IMR-90 (cell line): ENCODE measurements at regions not wholly inside any gene's neighbourhood (a gene's known extent, or its start where the extent isn't known, plus 50 kb on each side); places are given as distances from the start of the nearest gene placed in this dataset.

ENCODE experiments used
- ATAC-seq: fragments of 200-7000 bp; cut with Tn5 transposase; 2 replicates; pipeline ENCODE4 v1.9.1; 2020; ENCODE audit warnings: low read depth, mild to moderate bottlenecking, moderate library complexity
- BruUV-seq: library from RNA; stranded (reverse); fragments of 400-500 nt; replicated peaks from 2 replicates; lab custom pipeline; 2021; lab: Mats Ljungman, UMichigan
- CTCF ChIA-PET: fragments of 300-600 bp; formaldehyde crosslinking; extraction: SDS; loops from one replicate; lab custom pipeline; 2021; ENCODE audit warnings: antibody characterized with exemption; lab: Yijun Ruan, JAX
- POLR2A ChIA-PET: fragments of 300-600 bp; sonication (Branson Sonifier 250); formaldehyde crosslinking; loops from one replicate; lab custom pipeline; 2022; ENCODE audit warnings: antibody characterized with exemption; ENCODE audit not compliant: unreplicated experiment; lab: Charles Lee
- DNase-seq: peaks from one replicate; pipeline ENCODE4 v3.0.0; 2013
- H2AFZ ChIP-seq: replicated peaks from 2 replicates; pipeline ENCODE3; 2013; ENCODE audit warnings: low read length, mild to moderate bottlenecking; ENCODE audit not compliant: poor library complexity
- H2AK5ac ChIP-seq: 2 replicates; pipeline ENCODE4 v1.6.1; 2013; ENCODE audit warnings: low read depth, low read length, inconsistent platforms
- H2AK9ac ChIP-seq: replicated peaks from 2 replicates; pipeline ENCODE3; 2013; ENCODE audit warnings: mild to moderate bottlenecking, low read depth, low read length, moderate library complexity; ENCODE audit not compliant: poor library complexity
- H2BK120ac ChIP-seq: 2 replicates; pipeline ENCODE4 v1.6.1; 2013; ENCODE audit warnings: low read depth, low read length, inconsistent platforms
- H2BK15ac ChIP-seq: 3 replicates; pipeline ENCODE4 v1.6.1; 2013; ENCODE audit warnings: low read depth, low read length, inconsistent platforms
- H2BK20ac ChIP-seq: 2 replicates; pipeline ENCODE4 v1.6.1; 2013; ENCODE audit warnings: low read depth, mild to moderate bottlenecking, inconsistent platforms, low read length, moderate library complexity
- H2BK5ac ChIP-seq: 2 replicates; pipeline ENCODE4 v1.6.1; 2013; ENCODE audit warnings: mild to moderate bottlenecking, low read depth, low read length, inconsistent platforms; ENCODE audit not compliant: poor library complexity, severe bottlenecking
- H3K14ac ChIP-seq: replicated peaks from 2 replicates; pipeline ENCODE4 v1.6.1; 2013; ENCODE audit warnings: low read depth, low read length, inconsistent platforms
- H3K18ac ChIP-seq: 2 replicates; pipeline ENCODE4 v1.6.1; 2013; ENCODE audit warnings: low read depth, low read length, control low read depth
- H3K23ac ChIP-seq: 2 replicates; pipeline ENCODE4 v1.6.1; 2013; ENCODE audit warnings: low read depth, low read length, inconsistent platforms
- H3K27ac ChIP-seq: 2 replicates; pipeline ENCODE4 v1.5.1; 2013; ENCODE audit warnings: mild to moderate bottlenecking, control low read depth, low read length; ENCODE audit not compliant: insufficient read depth
- H3K27me3 ChIP-seq: 2 replicates; pipeline ENCODE4 v1.6.1; 2013; ENCODE audit warnings: low read length; ENCODE audit not compliant: control insufficient read depth, insufficient read depth
- H3K36me3 ChIP-seq: 2 replicates; pipeline ENCODE4 v1.6.1; 2013; ENCODE audit warnings: low read length, mixed read lengths; ENCODE audit not compliant: control insufficient read depth, insufficient read depth
- H3K4ac ChIP-seq: 2 replicates; pipeline ENCODE4 v1.6.1; 2013; ENCODE audit warnings: low read depth, low read length, inconsistent platforms
- H3K4me1 ChIP-seq: 2 replicates; pipeline ENCODE4 v1.6.1; 2013; ENCODE audit warnings: low read length, mixed read lengths; ENCODE audit not compliant: control insufficient read depth, insufficient read depth
- H3K4me2 ChIP-seq: 2 replicates; pipeline ENCODE4 v1.6.1; 2013; ENCODE audit warnings: low read depth, mild to moderate bottlenecking, control low read depth, low read length, moderate library complexity
- H3K4me3 ChIP-seq: 2 replicates; pipeline ENCODE4 v1.5.1; 2013; ENCODE audit warnings: low read depth, mild to moderate bottlenecking, control low read depth, low read length, moderate library complexity; ENCODE audit not compliant: insufficient read depth
- H3K56ac ChIP-seq: 2 replicates; pipeline ENCODE4 v1.6.1; 2013; ENCODE audit warnings: low read length, inconsistent platforms; ENCODE audit not compliant: insufficient read depth; ENCODE audit errors: extremely low read depth
- H3K79me1 ChIP-seq, 2 experiments: 2 replicates each; pipeline ENCODE4 v1.6.1; 2013; ENCODE audit warnings: low read length in 2 of 2, inconsistent platforms in 1 of 2, low read depth in 1 of 2
- H3K9ac ChIP-seq: 2 replicates; pipeline ENCODE4 v1.6.1; 2013; ENCODE audit warnings: low read depth, low read length, control low read depth
- H3K9me1 ChIP-seq: 2 replicates; pipeline ENCODE4 v1.6.1; 2013; ENCODE audit warnings: low read length, inconsistent platforms; ENCODE audit not compliant: insufficient read depth
- H3K9me3 ChIP-seq: 2 replicates; pipeline ENCODE4 v1.6.1; 2013; ENCODE audit warnings: low read length; ENCODE audit not compliant: control insufficient read depth, insufficient read depth
- H4K20me1 ChIP-seq: 2 replicates; pipeline ENCODE4 v1.6.1; 2013; ENCODE audit warnings: low read length, inconsistent platforms; ENCODE audit not compliant: insufficient read depth
- H4K5ac ChIP-seq: 2 replicates; pipeline ENCODE4 v1.6.1; 2013; ENCODE audit warnings: mild to moderate bottlenecking, low read depth, low read length, control low read depth
- H4K8ac ChIP-seq, 2 experiments: 2 replicates each; pipeline ENCODE4 v1.6.1; 2013; ENCODE audit warnings: low read depth in 2 of 2, low read length in 2 of 2, control low read depth in 1 of 2, inconsistent platforms in 1 of 2
- H4K91ac ChIP-seq: 2 replicates; pipeline ENCODE4 v1.6.1; 2013; ENCODE audit warnings: low read depth, low read length, inconsistent platforms; ENCODE audit not compliant: insufficient read depth
- BHLHE40 ChIP-seq: fragments of 150-350 bp; IDR thresholded peaks from 2 replicates; pipeline ENCODE4 v1.6.1; 2016; ENCODE audit warnings: mild to moderate bottlenecking, low read depth, low read length
- CEBPB ChIP-seq: IDR thresholded peaks from 2 replicates; pipeline ENCODE4 v1.6.1; 2012; ENCODE audit warnings: low read depth, low read length, improper control_type of control experiment
- CHD1 ChIP-seq: IDR thresholded peaks from 2 replicates; pipeline ENCODE4 v1.6.1; 2012; ENCODE audit warnings: low read depth, low read length, improper control_type of control experiment
- CTCF ChIP-seq: conservative IDR thresholded peaks from 2 replicates; pipeline ENCODE4 v1.5.1; 2012; ENCODE audit warnings: mild to moderate bottlenecking, low read depth, low read length, improper control_type of control experiment
- ELK1 ChIP-seq: fragments of 150-350 bp; IDR thresholded peaks from 2 replicates; pipeline ENCODE4 v1.6.1; 2016; ENCODE audit warnings: low read depth, mild to moderate bottlenecking, low read length, moderate library complexity, borderline replicate concordance
- FOS ChIP-seq: fragments of 150-350 bp; IDR thresholded peaks from 2 replicates; pipeline ENCODE4 v1.6.1; 2016; ENCODE audit warnings: low read depth, low read length
- MAFK ChIP-seq: IDR thresholded peaks from 2 replicates; pipeline ENCODE4 v1.6.1; 2012; ENCODE audit warnings: low read depth, low read length, improper control_type of control experiment
- MAZ ChIP-seq: IDR thresholded peaks from 2 replicates; pipeline ENCODE4 v1.6.1; 2012; ENCODE audit warnings: low read depth, mild to moderate bottlenecking, low read length, improper control_type of control experiment, moderate library complexity, borderline replicate concordance
- MXI1 ChIP-seq: IDR thresholded peaks from 2 replicates; pipeline ENCODE4 v1.6.1; 2012; ENCODE audit warnings: low read depth, mild to moderate bottlenecking, low read length, moderate library complexity, borderline replicate concordance
- NFE2L2 ChIP-seq: fragments of 150-350 bp; IDR thresholded peaks from 2 replicates; pipeline ENCODE4 v1.6.1; 2016; ENCODE audit warnings: low read depth, mild to moderate bottlenecking, low read length
- POLR2A ChIP-seq: IDR thresholded peaks from 2 replicates; pipeline ENCODE4 v1.6.1; 2012; ENCODE audit warnings: mild to moderate bottlenecking, low read depth, low read length
- RAD21 ChIP-seq: IDR thresholded peaks from 2 replicates; pipeline ENCODE4 v1.6.1; 2012; ENCODE audit warnings: low read length, improper control_type of control experiment
- RCOR1 ChIP-seq: IDR thresholded peaks from 2 replicates; pipeline ENCODE4 v1.6.1; 2012; ENCODE audit warnings: mild to moderate bottlenecking, low read length, improper control_type of control experiment; ENCODE audit not compliant: insufficient replicate concordance
- RFX5 ChIP-seq: IDR thresholded peaks from 2 replicates; pipeline ENCODE4 v1.8.0; 2012; ENCODE audit warnings: low read depth, mild to moderate bottlenecking, low read length, moderate library complexity
- SMC3 ChIP-seq: fragments of 150-350 bp; IDR thresholded peaks from 2 replicates; pipeline ENCODE4 v1.6.1; 2016; ENCODE audit warnings: low read depth, mild to moderate bottlenecking, antibody characterized with exemption, low read length, moderate library complexity
- USF2 ChIP-seq: fragments of 150-350 bp; IDR thresholded peaks from 2 replicates; pipeline ENCODE4 v1.6.1; 2017; ENCODE audit warnings: mild to moderate bottlenecking, antibody characterized with exemption, low read length, low read depth
- WGBS, 2 experiments: methylation state at CpG; one replicate each; pipeline versions ENCODE4 v1.1.5 to v1.1.7; 2013; ENCODE audit warnings: missing lambda C conversion rate in 2 of 2; ENCODE audit not compliant: insufficient read length in 1 of 2; ENCODE audit errors: extremely low coverage in 2 of 2; 5-methylcytosine and 5-hydroxymethylcytosine counted together
- dilution Hi-C: fragments of 300-500 bp; cut with HindIII; formaldehyde crosslinking; loops from one replicate; pipeline ENCODE4 v1.14.3; 2018; ENCODE audit warnings: low sequenced_read_pairs; ENCODE audit not compliant: unreplicated experiment
- in situ Hi-C: fragments of 300-500 bp; cut with MboI; formaldehyde crosslinking; loops from 3 replicates; pipeline ENCODE4 v1.14.3; 2019; ENCODE audit warnings: low sequenced_read_pairs, inconsistent platforms, mixed read lengths
- intact Hi-C: fragments of 100-400 bp; cut with micrococcal nuclease; formaldehyde crosslinking; loops from 2 replicates; pipeline ENCODE4 v1.10.0; 2022

GRCh38 chr1:56317722-56318121, 261.6 kb downstream of the PLPP3 start:
- no peak for ATAC-seq
- WGBS, 2 experiments: 95% methylated on average over 4 of the region's 8 CpGs; no CpG with 5 or more reads in 1 of the 2 experiments
- H3K27ac ChIP-seq: no peak overlapping the region

More at GRCh38 chr1:56317722-56318121, 261.6 kb downstream of the PLPP3 start:
- Histone ChIP-seq H2BK20ac (no peak overlapping the region), H2BK120ac (no peak overlapping the region), H3K9me3 (peaks cover 3% of the 10 kb centered on the region), H2AFZ (no peak overlapping the region), H4K5ac (no peak overlapping the region), H3K18ac (no peak overlapping the region), H2BK15ac (no peak overlapping the region), H3K9me1 (no peaks in the 10 kb centered on the region), H3K4me3 (no peak overlapping the region), H3K27me3 (peaks cover 2% of the 10 kb centered on the region; the same call in 1 of the 2 replicates), H3K4me1 (no peaks in the 10 kb centered on the region), H4K8ac (no peak overlapping the region), H3K14ac (no peak overlapping the region), H3K56ac (no peak overlapping the region), H4K20me1 (no peaks in the 10 kb centered on the region), H2AK5ac (no peak overlapping the region), H2AK9ac (no peak overlapping the region), H4K91ac (no peak overlapping the region), H3K23ac (no peak overlapping the region), H3K36me3 (no peaks in the 10 kb centered on the region), H2BK5ac (no peak overlapping the region), H3K9ac (no peak overlapping the region), H3K4me2 (no peak overlapping the region), H3K4ac (no peak overlapping the region), H3K79me1 (no peaks in the 10 kb centered on the region)
- POLR2A ChIA-PET: no interaction called here
- BruUV-seq: no TSS peak
- in situ Hi-C loops (no loop called here), dilution Hi-C loops (no loop called here), intact Hi-C loops (no loop called here)
- DNase-seq: no peak
- CTCF ChIA-PET: no interaction called here
- no peak for TF ChIP-seq POLR2A
- no peak for TF ChIP-seq MAZ
- TF ChIP-seq MAFK: no peak
- no peak for TF ChIP-seq RAD21
- TF ChIP-seq RFX5: no peak
- TF ChIP-seq NFE2L2: no peak
- TF ChIP-seq RCOR1: no peak
- no peak for TF ChIP-seq CTCF
- TF ChIP-seq CHD1: no peak
- no peak for TF ChIP-seq FOS
- no peak for TF ChIP-seq BHLHE40
- TF ChIP-seq CEBPB: no peak
- TF ChIP-seq USF2: no peak
- TF ChIP-seq ELK1: no peak
- TF ChIP-seq MXI1: no peak
- no peak for TF ChIP-seq SMC3
